HCT116 (cell line): ENCODE measurements at regions not wholly inside any gene's neighbourhood (a gene's known extent, or its start where the extent isn't known, plus 50 kb on each side); places are given as distances from the start of the nearest gene placed in this dataset.

ENCODE experiments used
- ATAC-seq: fragments of 200-7000 bp; cut with Tn5 transposase; 2 replicates; pipeline ENCODE4 v1.9.1; 2020; ENCODE audit warnings: mild to moderate bottlenecking, moderate library complexity
- BruUV-seq: library from RNA; stranded (reverse); fragments of 400-500 nt; replicated peaks from 2 replicates; lab custom pipeline; 2021; lab: Mats Ljungman, UMichigan
- CTCF ChIA-PET: fragments of 300-600 bp; sonication (Branson Sonifier 250); formaldehyde crosslinking; loops from one replicate; lab custom pipeline; 2021; ENCODE audit warnings: antibody characterized with exemption; lab: Charles Lee
- POLR2A ChIA-PET: fragments of 300-600, 350-600 bp; sonication (Branson Sonifier 250); formaldehyde crosslinking; loops from one replicate; lab custom pipeline; 2021; ENCODE audit warnings: antibody characterized with exemption; lab: Charles Lee
- RAD21 ChIA-PET, 2 experiments: fragments of 300-600 bp; sonication (Branson Sonifier 250); formaldehyde crosslinking; loops; one replicate each; lab custom pipeline; 2023; ENCODE audit warnings: low total read pairs in 2 of 2; ENCODE audit not compliant: uncharacterized antibody in 2 of 2, unreplicated experiment in 2 of 2, low non-redundant PET in 1 of 2; lab: Charles Lee
- DNase-seq: peaks from one replicate; pipeline ENCODE4 v3.0.0-alpha.2; 2010; ENCODE audit warnings: low read depth, low spot score
- H2AFZ ChIP-seq: fragments of 200-600 bp; shearing (Covaris generic), sonication (generic); 2 replicates; pipeline ENCODE4 v1.6.1; 2017; ENCODE audit warnings: low read depth, mixed run types, mixed read lengths, antibody characterized with exemption, low read length; ENCODE audit not compliant: poor library complexity, severe bottlenecking
- H3K27ac ChIP-seq: 2 replicates; pipeline ENCODE4 v1.5.1; 2012; ENCODE audit warnings: low read depth, low read length
- H3K27me3 ChIP-seq: fragments of 200-600 bp; sonication (generic); 2 replicates; pipeline ENCODE4 v1.6.1; 2016; ENCODE audit warnings: mixed run types, low read length, mixed read lengths; ENCODE audit not compliant: insufficient read depth
- H3K36me3 ChIP-seq, 2 experiments: fragments of 200-500 bp in 1 of 2; fragments of 200-600 bp in 1 of 2; sonication (Bioruptor generic) in 1 of 2; sonication (generic) in 1 of 2; 2 replicates each; pipeline versions ENCODE4 v1.5.1 to v1.6.1; 2014 to 2016; ENCODE audit warnings: low read length in 2 of 2, inconsistent platforms in 1 of 2, mixed read lengths in 1 of 2, mixed run types in 1 of 2; ENCODE audit not compliant: insufficient read depth in 2 of 2, control insufficient read depth in 1 of 2
- H3K4me1 ChIP-seq, 2 experiments: fragments of 200-600 bp in 1 of 2; sonication (generic) in 1 of 2; 2 replicates each; pipeline versions ENCODE4 v1.5.1 to v1.6.1; 2012 to 2017; ENCODE audit warnings: low read length in 2 of 2, inconsistent platforms in 1 of 2, mild to moderate bottlenecking in 1 of 2, mixed read lengths in 1 of 2, mixed run types in 1 of 2, moderate library complexity in 1 of 2; ENCODE audit not compliant: insufficient read depth in 2 of 2, control insufficient read depth in 1 of 2
- H3K4me2 ChIP-seq: fragments of 200-600 bp; sonication (generic); 2 replicates; pipeline ENCODE4 v1.6.1; 2017; ENCODE audit warnings: mixed run types, low read length, mixed read lengths
- H3K4me3 ChIP-seq, 2 experiments: fragments of 200-600 bp in 1 of 2; sonication (generic) in 1 of 2; replicated peaks in 1 of 2; 2 replicates each; pipeline ENCODE4 v1.5.1; 2011 to 2016; ENCODE audit warnings: low read length in 2 of 2, control low read depth in 1 of 2, low read depth in 1 of 2, mild to moderate bottlenecking in 1 of 2, mixed read lengths in 1 of 2, mixed run types in 1 of 2
- H3K79me2 ChIP-seq: fragments of 200-600 bp; sonication (generic); 2 replicates; pipeline ENCODE4 v1.6.1; 2017; ENCODE audit warnings: mild to moderate bottlenecking, mixed run types, low read length, moderate library complexity, mixed read lengths; ENCODE audit not compliant: insufficient read depth
- H3K9ac ChIP-seq: fragments of 200-600 bp; sonication (generic); 2 replicates; pipeline ENCODE4 v1.6.1; 2016; ENCODE audit warnings: low read length, mixed read lengths
- H3K9me2 ChIP-seq: fragments of 200-600 bp; sonication (generic), shearing (Covaris generic); 2 replicates; pipeline ENCODE4 v1.6.1; 2017; ENCODE audit warnings: mixed run types, mild to moderate bottlenecking, moderate library complexity; ENCODE audit not compliant: insufficient read depth
- H3K9me3 ChIP-seq, 2 experiments: fragments of 200-500 bp in 1 of 2; fragments of 200-600 bp in 1 of 2; sonication (Bioruptor generic) in 1 of 2; sonication (generic) in 1 of 2; 2 replicates each; pipeline ENCODE4 v1.6.1; 2014 to 2017; ENCODE audit warnings: low read length in 2 of 2, mixed read lengths in 2 of 2, inconsistent platforms in 1 of 2, low read depth in 1 of 2, mild to moderate bottlenecking in 1 of 2, mixed run types in 1 of 2, moderate library complexity in 1 of 2; ENCODE audit not compliant: control insufficient read depth in 1 of 2, insufficient read depth in 1 of 2
- H4K20me1 ChIP-seq: fragments of 200-600 bp; sonication (generic), shearing (Covaris generic); 2 replicates; pipeline ENCODE4 v1.6.1; 2017; ENCODE audit warnings: mixed run types, mild to moderate bottlenecking, moderate library complexity; ENCODE audit not compliant: insufficient read depth
- POLR2A ChIP-seq: IDR thresholded peaks from 2 replicates; pipeline ENCODE4 v1.7.0; 2011; ENCODE audit warnings: borderline replicate concordance; ENCODE audit not compliant: insufficient read depth, insufficient read length; ENCODE audit errors: extremely low read depth
- POLR2AphosphoS5 ChIP-seq: IDR thresholded peaks from 2 replicates; pipeline ENCODE4 v1.6.1; 2011; ENCODE audit warnings: mild to moderate bottlenecking, low read depth, low read length, moderate library complexity
- RAD21 ChIP-seq: IDR thresholded peaks from 2 replicates; pipeline ENCODE4 v1.6.1; 2012; ENCODE audit warnings: low read depth, mild to moderate bottlenecking
- REST ChIP-seq: IDR thresholded peaks from 2 replicates; pipeline ENCODE4 v1.6.1; 2012; ENCODE audit warnings: low read depth
- SP1 ChIP-seq: IDR thresholded peaks from 2 replicates; pipeline ENCODE4 v1.6.1; 2012; ENCODE audit warnings: low read depth
- ZNF274 ChIP-seq: fragments of 200-500 bp; sonication (Bioruptor generic); IDR thresholded peaks from 2 replicates; pipeline ENCODE4 v1.6.1; 2014; ENCODE audit warnings: mild to moderate bottlenecking, low read depth, low read length, inconsistent platforms
- intact Hi-C: fragments of 100-400 bp; cut with micrococcal nuclease; formaldehyde crosslinking; loops from 2 replicates; pipeline ENCODE4 v1.10.0; 2022
- TF ChIP-seq, protein P1 (sequence below): IDR thresholded peaks from 2 replicates; pipeline ENCODE4 v1.6.1; 2012

DNA sequence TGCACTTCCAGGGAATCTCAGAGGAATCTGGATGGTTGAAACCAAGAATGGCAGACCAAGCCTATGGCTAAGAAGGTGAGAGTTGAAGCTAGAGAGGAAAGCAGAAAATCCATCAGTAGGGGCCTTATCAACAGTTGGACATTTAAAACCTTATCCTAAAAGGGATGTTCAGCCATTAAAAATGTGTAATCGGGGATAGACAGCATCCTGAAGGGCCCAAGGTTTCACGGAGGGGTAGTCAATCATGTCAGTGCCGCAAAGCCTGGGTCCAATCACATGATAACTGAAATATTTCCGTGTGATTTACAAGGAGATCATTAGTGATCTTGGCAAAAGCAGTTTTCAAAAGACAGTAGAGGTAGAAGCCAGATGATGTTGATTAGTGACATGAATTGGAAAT lies 61.9 kb upstream of the ELOVL6 start:
- H3K36me3 ChIP-seq: no peaks in the 10 kb centered on the region
- H2AFZ ChIP-seq: no peak overlapping the region
- CTCF ChIA-PET: no interaction called here
- TF ChIP-seq, protein P1, sequence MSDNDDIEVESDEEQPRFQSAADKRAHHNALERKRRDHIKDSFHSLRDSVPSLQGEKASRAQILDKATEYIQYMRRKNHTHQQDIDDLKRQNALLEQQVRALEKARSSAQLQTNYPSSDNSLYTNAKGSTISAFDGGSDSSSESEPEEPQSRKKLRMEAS: no peak
- no peak for TF ChIP-seq SP1
- no peak for TF ChIP-seq POLR2A
- TF ChIP-seq POLR2AphosphoS5: no peak
- no peak for TF ChIP-seq ZNF274
- no peak for TF ChIP-seq REST
- no peaks in the 10 kb centered on the region for H3K9me2 ChIP-seq
- H3K9me3 ChIP-seq: no peaks in the 10 kb centered on the region
- ATAC-seq (no peak), DNase-seq (no peak)
- H3K79me2 ChIP-seq: no peaks in the 10 kb centered on the region
- H3K27ac ChIP-seq: no peak overlapping the region
- H3K4me1 ChIP-seq: no peaks in the 10 kb centered on the region
- H3K27me3 ChIP-seq: no peaks in the 10 kb centered on the region
- intact Hi-C loops: no loop called here
- BruUV-seq: no TSS peak
- RAD21 ChIA-PET: no interaction called here
- no peak overlapping the region for H3K4me2 ChIP-seq
- POLR2A ChIA-PET: no interaction called here
- no peaks in the 10 kb centered on the region for H4K20me1 ChIP-seq
- H3K4me3 ChIP-seq: no peak overlapping the region
- H3K9ac ChIP-seq: no peak overlapping the region

GRCh38 chr4:110250023-110250387 lies 51.6 kb upstream of the ELOVL6 start:
- RAD21 ChIA-PET: no interaction called here
- BruUV-seq: no TSS peak
- no peak overlapping the region for H3K9ac ChIP-seq
- no peak overlapping the region for H2AFZ ChIP-seq
- H3K79me2 ChIP-seq: no peaks in the 10 kb centered on the region
- no peaks in the 10 kb centered on the region for H3K9me2 ChIP-seq
- no peaks in the 10 kb centered on the region for H4K20me1 ChIP-seq
- no peak for TF ChIP-seq RAD21
- H3K4me1 ChIP-seq: peaks cover 7 to 9% of the 10 kb centered on the region in 2 experiments
- no peaks in the 10 kb centered on the region for H3K27me3 ChIP-seq
- no peak overlapping the region for H3K4me2 ChIP-seq
- CTCF ChIA-PET: no interaction called here
- H3K9me3 ChIP-seq: no peaks in the 10 kb centered on the region
- DNase-seq: no peak
- no peak overlapping the region for H3K27ac ChIP-seq
- no peaks in the 10 kb centered on the region for H3K36me3 ChIP-seq
- intact Hi-C loops: no loop called here
- no peak overlapping the region for H3K4me3 ChIP-seq
- ATAC-seq: no peak
- POLR2A ChIA-PET: no interaction called here
